Activated CD8-positive, alpha-beta memory T cell treated with anti-CD3 and anti-CD28 coated beads for 1 hour (primary cell): ENCODE measurements at regions not wholly inside any gene's neighbourhood (a gene's known extent, or its start where the extent isn't known, plus 50 kb on each side); places are given as distances from the start of the nearest gene placed in this dataset.
"Not testable (repeated sequence)": the region's sequence is repeated elsewhere in the genome, so short reads cannot be mapped to it uniquely, and the experiment has no call there.

Source experiments
- DNase-seq, 2 donors: peaks; one replicate each; pipeline ENCODE4 v3.0.0-alpha.2; 2020; ENCODE audit warnings: low read depth in 1 of 2; ENCODE audit errors: extremely low read depth in 1 of 2

GRCh38 chr11:45412051-45412471 is 125.9 kb upstream of the SYT13 start:
- no peak for DNase-seq

- DNase-seq, result no peak
These were observed 125.2 kb upstream of the SYT13 start for GRCh38 chr11:45411228-45411946.

- DNase-seq, result no peak
These were observed 124.5 kb upstream of the SYT13 start for GRCh38 chr11:45410391-45411227.

GRCh38 chr11:45409587-45409986 is 123.4 kb upstream of the SYT13 start:
- DNase-seq, result no peak

- DNase-seq, result no peak
These were observed 121.1 kb upstream of the SYT13 start for GRCh38 chr11:45407226-45407625.

- DNase-seq, result no peak
These were observed 120.0 kb upstream of the SYT13 start for GRCh38 chr11:45405916-45406670.

- DNase-seq, result not testable (repeated sequence)
These were observed 117.4 kb upstream of the SYT13 start for GRCh38 chr11:45403521-45403920.

GRCh38 chr11:45402049-45402630 is 116.0 kb upstream of the SYT13 start:
- DNase-seq, result no peak

- no peak for DNase-seq
These were observed 114.5 kb upstream of the SYT13 start for GRCh38 chr11:45400591-45400990.

GRCh38 chr11:45399166-45399565 is 113.0 kb upstream of the SYT13 start:
- DNase-seq, result no peak

GRCh38 chr11:45398325-45398724 is 112.2 kb upstream of the SYT13 start:
- DNase-seq, result no peak

GRCh38 chr11:45396394-45396793 is 110.3 kb upstream of the SYT13 start:
- DNase-seq, result no peak

GRCh38 chr11:45395947-45396346 is 109.8 kb upstream of the SYT13 start:
- DNase-seq, result no peak

GRCh38 chr11:45395421-45395820 is 109.3 kb upstream of the SYT13 start:
- no peak for DNase-seq

- DNase-seq, result no peak
These were observed 108.3 kb upstream of the SYT13 start for GRCh38 chr11:45394294-45395085.

- no peak for DNase-seq
These were observed 107.7 kb upstream of the SYT13 start for GRCh38 chr11:45393826-45394225.

- DNase-seq, result no peak
These were observed 107.2 kb upstream of the SYT13 start for GRCh38 chr11:45393334-45393733.

GRCh38 chr11:45392591-45393091 is 106.5 kb upstream of the SYT13 start:
- no peak for DNase-seq

- DNase-seq, result no peak
These were observed 106.0 kb upstream of the SYT13 start for GRCh38 chr11:45392154-45392553.
